ENCODE measurements at regions not wholly inside any gene's neighbourhood (a gene's known extent, or its start where the extent isn't known, plus 50 kb on each side); places are given as distances from the start of the nearest gene placed in this dataset.
"Not testable (repeated sequence)": the region's sequence is repeated elsewhere in the genome, so short reads cannot be mapped to it uniquely, and the experiment has no call there.

DNA sequence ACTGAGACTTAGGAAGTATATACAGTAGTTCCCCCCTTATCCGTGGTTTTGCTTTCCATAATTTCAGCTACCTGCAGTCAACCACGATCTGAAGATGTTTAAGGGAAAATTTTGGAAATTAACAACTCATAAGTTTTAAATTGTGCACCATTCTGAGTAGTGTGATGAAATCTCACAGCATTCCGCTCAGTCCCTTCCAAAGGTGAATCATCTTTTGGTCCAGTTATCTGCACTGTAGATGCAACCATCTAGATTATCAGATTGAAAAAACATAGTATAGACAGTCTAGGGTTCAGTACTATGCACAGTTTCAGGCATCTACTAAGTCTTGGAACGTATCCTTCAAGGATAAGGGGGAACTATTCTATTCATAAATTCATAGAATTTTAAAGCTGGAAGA, 109.0 kb downstream of the ANXA3 start:
- no peak overlapping the region for H3K27ac Mint-ChIP-seq
- no peaks in the 10 kb centered on the region for H3K27me3 Mint-ChIP-seq (ENCODE audit: low read depth)
- H3K4me3 Mint-ChIP-seq: no peak overlapping the region
- no peak for TF ChIP-seq CTCF (IDR thresholded peaks at IDR 0.05; ENCODE audit: unreplicated experiment in 3 of 3)
- no peaks in the 10 kb centered on the region for H3K9me3 Mint-ChIP-seq
- no peaks in the 10 kb centered on the region for H3K36me3 Mint-ChIP-seq (ENCODE audit: low read depth)
- H3K4me1 Mint-ChIP-seq: peaks cover 35% of the 10 kb centered on the region

DNA sequence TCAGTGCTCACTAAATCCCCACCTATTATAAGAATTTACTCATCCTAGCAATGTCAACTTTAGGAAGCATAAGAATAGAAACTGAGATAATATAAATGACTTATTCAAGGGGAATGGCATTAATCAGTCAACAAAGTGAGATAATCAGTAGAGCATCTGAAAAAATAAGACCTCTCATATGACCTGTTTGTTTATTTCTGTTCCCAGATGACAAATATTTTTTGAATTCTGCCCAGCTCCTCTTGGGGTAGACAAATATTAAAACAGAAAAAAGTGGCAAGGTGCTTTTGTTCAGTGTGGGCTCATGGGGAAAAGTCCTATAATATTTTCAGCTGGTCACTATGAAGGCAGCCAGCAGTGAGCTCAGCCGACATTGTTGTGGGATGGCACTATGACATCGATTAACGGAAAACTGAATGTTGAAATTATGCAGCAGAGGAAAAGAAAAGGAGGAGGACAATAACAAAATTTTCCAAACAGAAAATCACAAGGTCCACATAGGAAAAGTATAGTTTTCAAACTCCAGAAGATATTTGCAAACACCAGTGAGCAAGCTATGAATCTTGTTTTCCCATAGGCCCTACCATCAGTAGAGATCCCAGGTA, 109.6 kb downstream of the ANXA3 start:
- H3K4me3 Mint-ChIP-seq: no peak overlapping the region
- no peak for TF ChIP-seq CTCF (IDR thresholded peaks at IDR 0.05; ENCODE audit: unreplicated experiment in 3 of 3)
- no peaks in the 10 kb centered on the region for H3K36me3 Mint-ChIP-seq (ENCODE audit: low read depth)
- peaks cover 35% of the 10 kb centered on the region for H3K4me1 Mint-ChIP-seq
- peak overlapping the region; percentile 70 to 85 (median 85) for H3K27ac Mint-ChIP-seq
- no peaks in the 10 kb centered on the region for H3K9me3 Mint-ChIP-seq
- no peaks in the 10 kb centered on the region for H3K27me3 Mint-ChIP-seq (ENCODE audit: low read depth)

DNA sequence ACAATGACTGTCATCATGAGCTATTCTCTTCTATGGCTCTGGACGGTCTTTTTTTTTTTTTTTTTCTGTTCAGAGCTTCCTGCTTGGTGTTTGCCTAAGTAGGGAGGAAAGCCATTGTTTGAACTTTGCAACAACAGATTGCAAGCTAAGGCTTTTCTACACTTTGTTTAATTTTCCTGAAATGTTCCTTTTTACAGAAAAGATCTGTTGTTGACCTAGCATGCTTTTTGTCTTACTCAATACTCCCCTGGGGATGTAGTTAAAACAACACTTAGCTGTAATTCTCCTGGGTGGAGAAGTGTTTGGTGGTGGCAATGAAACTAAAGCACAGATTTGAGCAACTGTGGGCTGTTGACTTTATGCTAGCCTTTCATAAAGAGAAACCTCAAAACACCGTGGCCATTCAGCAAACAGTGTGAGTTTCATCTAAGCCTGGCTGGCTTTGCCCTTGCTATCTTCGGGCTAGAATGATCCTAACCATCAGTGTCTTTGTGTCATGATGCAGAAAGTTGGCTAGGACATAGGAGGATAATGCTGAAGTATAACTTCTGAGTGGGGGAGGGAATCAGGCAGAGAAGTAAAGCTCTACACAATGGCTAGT, 110.5 kb downstream of the ANXA3 start:
- TF ChIP-seq CTCF (IDR thresholded peaks at IDR 0.05; ENCODE audit: unreplicated experiment in 3 of 3): no peak
- peak overlapping the region in 1 of 3 experiments; percentile 5 for H3K4me3 Mint-ChIP-seq
- no peaks in the 10 kb centered on the region for H3K36me3 Mint-ChIP-seq (ENCODE audit: low read depth)
- peaks cover 32% of the 10 kb centered on the region for H3K4me1 Mint-ChIP-seq
- H3K27me3 Mint-ChIP-seq (ENCODE audit: low read depth): no peaks in the 10 kb centered on the region
- H3K27ac Mint-ChIP-seq: peak overlapping the region; percentile 70 to 85 (median 85)
- H3K9me3 Mint-ChIP-seq: no peaks in the 10 kb centered on the region

DNA sequence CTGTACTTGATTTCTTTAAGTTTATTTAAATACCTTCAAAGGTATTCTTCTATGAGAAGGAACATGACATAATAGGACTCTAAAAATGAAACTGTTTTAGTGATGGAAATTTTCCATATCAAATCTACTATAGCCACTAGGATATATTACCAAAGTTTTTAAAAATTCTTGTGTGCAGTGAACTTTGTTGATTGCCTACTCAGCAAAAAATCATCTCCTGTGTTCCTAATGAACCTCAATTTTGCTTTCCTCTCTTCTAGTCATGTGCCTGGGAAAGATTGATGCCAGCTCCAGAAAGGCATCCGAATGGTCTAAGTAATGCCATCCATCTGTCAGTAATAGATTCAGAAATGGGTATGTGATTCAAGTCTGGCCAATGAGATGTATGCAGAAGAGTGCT, 111.1 kb downstream of the ANXA3 start:
- Mint-ChIP-seq H3K4me3 (no peak overlapping the region), H3K9me3 (no peaks in the 10 kb centered on the region), H3K27me3 (ENCODE audit: low read depth) (no peaks in the 10 kb centered on the region), H3K27ac (peak overlapping the region; percentile 70 to 85 (median 85)), H3K36me3 (ENCODE audit: low read depth) (no peaks in the 10 kb centered on the region), H3K4me1 (peaks cover 28% of the 10 kb centered on the region)
- TF ChIP-seq CTCF (IDR thresholded peaks at IDR 0.05; ENCODE audit: unreplicated experiment in 3 of 3): no peak

- H3K27me3 Mint-ChIP-seq (ENCODE audit: low read depth); H3K36me3 Mint-ChIP-seq (ENCODE audit: low read depth); H3K4me3 Mint-ChIP-seq; H3K9me3 Mint-ChIP-seq; H3K27ac Mint-ChIP-seq: not testable (repeated sequence)
- H3K4me1 Mint-ChIP-seq: peaks cover 16% of the 10 kb centered on the region
These were observed 111.9 kb upstream of the BMP2K start for GRCh38 chr4:78664296-78664695.

GRCh38 chr4:78665216-78665770, 110.9 kb upstream of the BMP2K start:
- TF ChIP-seq CTCF (IDR thresholded peaks at IDR 0.05; ENCODE audit: unreplicated experiment in 3 of 3): no peak
- H3K27me3 Mint-ChIP-seq (ENCODE audit: low read depth): peaks cover 2% of the 10 kb centered on the region
- H3K4me1 Mint-ChIP-seq: peaks cover 14% of the 10 kb centered on the region

More at GRCh38 chr4:78665216-78665770, 110.9 kb upstream of the BMP2K start:
- H3K4me3 Mint-ChIP-seq: no peak overlapping the region
- no peaks in the 10 kb centered on the region for H3K9me3 Mint-ChIP-seq
- no peaks in the 10 kb centered on the region for H3K36me3 Mint-ChIP-seq (ENCODE audit: low read depth)
- H3K27ac Mint-ChIP-seq: no peak overlapping the region
